ENCODE measurements at regions not wholly inside any gene's neighbourhood (a gene's known extent, or its start where the extent isn't known, plus 50 kb on each side); places are given as distances from the start of the nearest gene placed in this dataset.

- Histone ChIP-seq H3K27me3 (no peaks in the 10 kb centered on the region), H3K9me3 (peaks cover 0 to 7% (median 0%) of the 10 kb centered on the region in 12 donors), H3K36me3 (no peaks in the 10 kb centered on the region), H3K27ac (no peak overlapping the region), H3K4me3 (no peak overlapping the region), H3K4me1 (no peaks in the 10 kb centered on the region)
- TF ChIP-seq CTCF (IDR thresholded peaks at IDR 0.05) (no peak), POLR2A (IDR thresholded peaks at IDR 0.05) (no peak)
- DNase-seq = no peak
- intact Hi-C loops (cut with DNase I) = no loop called here
- ATAC-seq = no peak
These were observed 93.4 kb upstream of the SLITRK1 start for GRCh38 chr13:83975655-83976165.

- ATAC-seq (no peak), DNase-seq (no peak)
- TF ChIP-seq CTCF (IDR thresholded peaks at IDR 0.05) (no peak), POLR2A (IDR thresholded peaks at IDR 0.05) (no peak)
- Histone ChIP-seq H3K4me3 (no peak overlapping the region), H3K27ac (no peak overlapping the region), H3K36me3 (no peaks in the 10 kb centered on the region), H3K27me3 (no peaks in the 10 kb centered on the region), H3K9me3 (peaks cover 0 to 3% (median 0%) of the 10 kb centered on the region in 12 donors), H3K4me1 (no peaks in the 10 kb centered on the region)
- WGBS, 4 donors = 66 to 81% (median 69%) methylated on average over 1 of the region's 1 CpG
- intact Hi-C loops (cut with DNase I) = no loop called here
These were observed 76.3 kb upstream of the SLITRK1 start for GRCh38 chr13:83958531-83958930.

DNA sequence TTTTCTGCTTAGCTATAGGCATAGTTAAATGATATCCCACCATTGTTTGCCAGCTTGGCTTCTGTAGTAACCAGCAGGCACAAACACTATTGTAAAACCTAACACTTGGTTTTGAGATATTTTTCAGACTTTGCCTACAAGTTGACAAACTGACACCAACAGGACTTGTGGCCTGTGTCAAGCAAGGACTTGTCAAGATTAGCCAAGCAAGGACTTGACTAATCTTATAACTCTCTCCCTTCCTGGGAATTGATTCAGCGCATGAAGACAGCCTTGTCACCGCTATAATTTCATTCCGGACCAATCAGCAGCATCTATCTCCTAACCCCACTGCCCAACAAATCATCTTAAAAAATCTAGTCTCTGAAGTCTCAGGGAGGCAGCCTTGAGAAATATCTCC, 72.7 kb upstream of the SLITRK1 start:
- no peaks in the 10 kb centered on the region for H3K4me1 ChIP-seq
- H3K4me3 ChIP-seq = no peak overlapping the region
- ATAC-seq = no peak
- H3K27ac ChIP-seq = no peak overlapping the region
- TF ChIP-seq CTCF (IDR thresholded peaks at IDR 0.05) = no peak
- TF ChIP-seq POLR2A (IDR thresholded peaks at IDR 0.05) = no peak
- no peaks in the 10 kb centered on the region for H3K9me3 ChIP-seq
- H3K36me3 ChIP-seq = no peaks in the 10 kb centered on the region
- intact Hi-C loops (cut with DNase I) = no loop called here
- DNase-seq = no peak
- H3K27me3 ChIP-seq = no peaks in the 10 kb centered on the region
- WGBS, 4 donors = 89 to 96% (median 92%) methylated on average over 3 of the region's 3 CpGs

DNA sequence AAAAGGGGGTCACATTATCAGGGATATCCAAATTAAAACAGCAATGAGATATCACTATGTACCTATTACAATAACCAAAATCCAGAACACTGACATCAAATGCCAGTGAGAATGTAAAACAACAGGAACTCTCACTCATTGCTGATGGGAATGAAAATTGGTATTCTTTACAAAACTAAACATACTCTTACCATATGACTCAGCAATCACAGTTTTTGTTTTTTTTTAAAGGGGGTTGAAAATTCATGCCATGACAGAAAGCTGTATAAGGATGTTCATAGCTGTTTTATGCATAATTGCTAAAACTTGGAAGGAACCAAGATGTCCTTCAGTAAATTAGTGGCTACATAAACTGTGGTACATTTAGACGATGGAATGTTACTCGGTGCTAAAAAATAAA, 71.6 kb upstream of the SLITRK1 start:
- Histone ChIP-seq H3K27me3 (no peaks in the 10 kb centered on the region), H3K4me1 (no peaks in the 10 kb centered on the region), H3K4me3 (no peak overlapping the region), H3K27ac (no peak overlapping the region), H3K9me3 (no peaks in the 10 kb centered on the region), H3K36me3 (no peaks in the 10 kb centered on the region)
- 86 to 95% (median 91%) methylated on average over 2 of the region's 2 CpGs for WGBS, 4 donors
- ATAC-seq = no peak
- intact Hi-C loops (cut with DNase I) = no loop called here
- TF ChIP-seq POLR2A (IDR thresholded peaks at IDR 0.05) (no peak), CTCF (IDR thresholded peaks at IDR 0.05) (no peak)
- no peak for DNase-seq
